IPS-NIHi7 (cell line): ENCODE measurements at regions not wholly inside any gene's neighbourhood (a gene's known extent, or its start where the extent isn't known, plus 50 kb on each side); places are given as distances from the start of the nearest gene placed in this dataset.

Experiments used
- DNase-seq: peaks from one replicate; pipeline ENCODE4 v3.0.0; 2012; ENCODE audit warnings: mixed read lengths; ENCODE audit errors: extremely low spot score

DNA sequence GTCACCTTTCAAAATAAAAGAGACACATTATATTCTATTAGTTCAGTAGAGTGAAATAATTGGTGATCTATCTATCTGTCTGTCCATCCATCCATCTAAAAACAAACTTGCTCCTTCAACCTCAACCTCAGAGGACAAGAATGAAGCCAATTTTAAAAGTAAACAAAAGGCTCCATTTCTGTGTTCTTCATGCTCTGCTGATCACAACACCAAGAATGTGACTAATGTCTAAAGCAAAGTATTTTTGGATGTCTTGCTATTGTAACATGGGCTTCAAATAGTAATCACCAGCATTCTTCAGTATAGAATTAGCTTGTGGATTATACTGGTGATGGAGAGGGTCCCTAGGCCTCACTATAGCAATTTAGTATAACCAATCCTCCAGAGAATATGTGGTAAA lies 1304.4 kb downstream of the MAT2B start:
- DNase-seq = no peak

DNA sequence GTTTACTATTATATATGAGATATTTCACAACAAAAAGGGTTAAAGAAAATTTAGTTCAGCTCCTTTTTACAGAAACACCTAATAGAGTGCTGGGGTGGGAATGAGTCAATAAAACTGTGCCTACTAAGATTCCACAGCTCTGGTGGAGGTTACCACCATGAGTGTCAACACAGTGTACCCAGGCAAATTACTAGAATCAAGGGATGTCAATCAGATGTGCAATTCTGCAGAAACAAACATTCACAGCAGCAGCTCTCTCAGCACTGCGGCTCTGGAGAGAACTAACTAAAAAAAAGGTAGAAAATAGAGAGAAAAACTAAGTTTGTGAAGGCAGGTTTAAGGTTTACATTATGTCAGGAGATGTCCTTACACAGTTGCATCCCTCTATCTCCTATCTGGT lies 1313.0 kb downstream of the MAT2B start:
- no peak for DNase-seq

DNA sequence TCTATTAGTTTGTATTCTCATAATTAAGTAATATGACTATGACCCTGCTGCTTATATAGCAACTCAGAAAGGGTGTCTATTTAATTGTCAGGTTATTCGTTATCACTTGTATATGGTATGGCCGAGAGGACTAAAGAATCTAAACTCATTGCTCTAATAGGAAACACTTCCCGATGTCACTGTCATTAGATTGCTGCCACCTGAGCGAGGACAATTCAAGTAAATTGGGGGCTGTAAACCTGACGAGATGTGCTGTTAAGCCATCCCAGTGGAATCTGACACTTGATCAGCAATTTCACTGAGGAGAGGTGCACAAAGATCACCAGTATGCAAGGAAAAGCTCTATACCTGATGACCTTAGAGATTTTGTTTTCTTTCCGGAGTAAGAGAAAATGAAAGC lies 1319.3 kb downstream of the MAT2B start:
- no peak for DNase-seq

DNA sequence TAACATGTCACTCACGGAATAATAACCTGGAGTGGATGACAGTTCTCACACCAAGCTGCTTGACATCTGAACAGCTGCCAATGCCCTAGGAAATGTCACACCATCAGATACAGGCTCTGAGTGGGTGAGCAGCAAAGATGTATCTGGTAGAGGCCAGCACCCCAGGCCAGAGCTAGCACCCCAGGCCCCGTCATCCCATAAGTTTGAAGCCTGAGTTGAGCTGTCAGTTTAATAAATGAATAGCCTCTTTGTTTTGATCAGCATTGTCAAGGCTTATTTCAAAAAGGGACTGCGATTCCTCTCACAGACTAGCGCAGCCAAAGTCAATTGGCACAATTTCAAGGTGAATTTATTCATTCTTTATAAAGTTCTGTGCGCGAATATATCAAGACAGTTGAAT lies 1327.1 kb downstream of the MAT2B start:
- no peak for DNase-seq

DNA sequence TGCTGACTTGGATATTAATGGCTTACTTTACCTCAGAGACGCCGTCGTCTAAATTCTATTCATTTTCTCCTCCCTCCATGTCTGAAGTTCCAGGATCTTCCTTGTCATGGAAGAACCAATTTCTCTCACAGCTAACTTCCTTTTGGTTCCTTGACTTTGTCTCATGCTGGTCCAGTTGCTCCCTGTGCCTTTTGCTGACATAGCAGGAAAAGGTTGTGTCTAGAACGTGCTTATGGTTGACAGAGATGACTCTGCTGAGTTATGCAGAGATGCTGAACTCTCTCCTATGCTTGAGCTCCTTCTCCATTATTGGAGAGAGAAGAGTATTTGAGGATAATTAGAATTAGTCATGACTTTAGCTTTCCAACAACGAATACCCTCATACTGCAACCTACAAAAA lies 1338.9 kb downstream of the MAT2B start:
- DNase-seq = no peak

DNA sequence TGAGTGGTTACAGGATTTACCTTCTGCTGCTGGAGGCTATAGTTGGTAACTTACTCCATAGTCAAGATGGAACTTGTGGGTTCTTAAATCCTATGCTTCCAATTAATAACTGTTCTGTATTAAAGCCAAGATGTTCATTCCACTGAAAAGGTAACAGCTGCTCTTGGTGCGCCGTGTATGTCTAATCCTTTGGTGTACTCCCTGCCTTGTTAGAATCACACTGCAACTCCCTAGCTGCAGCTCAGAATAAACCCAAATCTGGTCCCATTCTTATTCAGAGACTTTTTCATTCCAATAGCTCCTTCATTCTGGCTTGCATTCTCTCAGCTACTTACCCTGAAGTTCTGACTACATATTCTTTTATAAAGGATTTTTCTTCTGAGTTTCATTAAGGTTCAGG lies 1355.5 kb downstream of the MAT2B start:
- no peak for DNase-seq

DNA sequence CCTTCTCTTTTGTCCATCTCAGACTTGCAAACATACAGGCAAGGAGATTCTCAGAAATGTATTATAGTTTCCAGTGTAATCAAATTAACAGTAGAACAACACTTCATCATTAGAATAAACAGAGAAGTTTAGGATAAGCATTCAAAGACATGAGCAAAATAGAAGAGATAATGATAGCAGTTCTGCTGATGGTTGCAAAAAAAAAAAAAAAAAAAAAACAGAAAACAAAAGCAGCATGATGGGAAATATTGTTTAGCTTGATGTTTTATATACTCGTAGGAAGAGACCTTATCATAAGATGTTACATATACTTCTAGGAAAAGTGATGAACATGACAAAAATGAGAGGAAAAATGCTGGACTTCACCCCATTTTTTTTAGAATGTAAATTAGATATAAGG lies 1356.2 kb downstream of the MAT2B start:
- no peak for DNase-seq

DNA sequence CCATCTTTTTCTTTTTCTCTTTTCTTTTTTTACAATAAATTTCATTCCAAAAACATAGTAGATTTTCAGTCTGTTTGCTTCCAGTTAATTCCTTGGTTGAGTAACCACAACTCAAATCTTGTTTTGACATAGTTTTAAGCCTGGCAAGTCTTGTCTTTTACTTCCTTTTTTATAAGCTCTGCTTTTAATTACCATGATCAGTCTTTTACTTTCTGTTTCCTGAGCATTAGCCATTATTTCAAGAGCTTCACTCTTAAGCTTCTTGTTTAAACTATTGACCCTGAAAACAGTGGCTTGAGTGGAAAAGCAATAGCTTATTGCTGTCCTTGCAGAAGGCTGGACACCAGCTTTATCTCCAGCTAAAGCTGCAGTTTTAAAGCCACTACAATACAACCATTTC lies 1363.3 kb downstream of the MAT2B start:
- DNase-seq = no peak

DNA sequence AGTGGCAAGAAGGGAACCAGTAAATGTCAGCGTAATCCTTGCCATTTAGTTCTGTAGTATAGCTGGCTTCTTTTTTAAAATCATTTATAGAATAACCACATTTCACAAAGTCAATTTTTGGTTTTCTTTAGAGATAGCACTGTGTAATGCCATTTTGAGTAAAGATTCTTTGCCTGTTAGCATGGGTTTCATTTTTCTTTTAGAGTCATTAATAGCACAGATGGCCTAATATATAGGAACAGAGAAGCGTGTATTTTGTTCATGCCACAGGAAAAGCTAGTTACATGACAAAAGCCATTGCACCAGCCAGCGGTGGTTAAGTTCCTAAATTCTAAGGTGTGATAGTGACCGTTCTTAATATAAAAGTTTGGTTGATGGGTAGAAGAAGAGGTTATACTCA lies 1363.9 kb downstream of the MAT2B start:
- DNase-seq = no peak

DNA sequence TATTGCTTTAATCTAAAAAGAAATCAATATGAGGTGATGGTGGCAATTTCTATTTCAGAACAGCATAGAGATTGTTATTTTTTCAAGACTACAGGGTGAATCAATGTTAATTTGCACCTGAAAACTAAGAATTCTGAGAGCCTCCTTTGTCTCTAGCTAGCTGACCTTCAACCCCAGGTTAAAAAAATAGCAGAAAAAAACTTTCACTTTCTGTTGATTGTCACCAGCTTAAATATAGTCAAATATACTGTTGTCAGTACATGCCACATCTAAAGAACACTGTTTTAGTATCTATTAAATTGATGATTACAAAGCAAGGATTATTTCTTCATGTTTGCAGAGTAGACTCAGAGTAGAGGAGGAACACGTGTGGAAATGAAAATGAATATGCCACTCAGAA lies 1371.4 kb downstream of the MAT2B start:
- DNase-seq = no peak

DNA sequence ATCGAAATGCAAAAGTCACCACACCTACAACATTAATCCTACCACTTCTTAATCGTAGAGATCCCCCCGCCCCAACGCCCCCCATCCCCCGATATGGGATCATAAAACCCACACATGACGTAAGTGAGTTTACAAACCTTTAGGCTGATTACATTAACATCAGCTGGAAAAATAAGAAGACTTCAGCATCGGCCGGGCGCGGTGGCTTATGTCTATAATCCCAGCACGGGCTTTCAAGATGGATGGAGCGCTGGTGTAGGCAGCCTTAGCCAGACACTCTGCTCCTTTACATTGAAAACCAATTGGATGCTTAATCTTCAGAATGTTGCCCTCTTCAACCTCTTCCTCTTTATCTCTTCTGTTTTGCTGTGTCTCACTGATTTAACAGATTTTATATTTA lies 1376.0 kb downstream of the MAT2B start:
- no peak for DNase-seq

DNA sequence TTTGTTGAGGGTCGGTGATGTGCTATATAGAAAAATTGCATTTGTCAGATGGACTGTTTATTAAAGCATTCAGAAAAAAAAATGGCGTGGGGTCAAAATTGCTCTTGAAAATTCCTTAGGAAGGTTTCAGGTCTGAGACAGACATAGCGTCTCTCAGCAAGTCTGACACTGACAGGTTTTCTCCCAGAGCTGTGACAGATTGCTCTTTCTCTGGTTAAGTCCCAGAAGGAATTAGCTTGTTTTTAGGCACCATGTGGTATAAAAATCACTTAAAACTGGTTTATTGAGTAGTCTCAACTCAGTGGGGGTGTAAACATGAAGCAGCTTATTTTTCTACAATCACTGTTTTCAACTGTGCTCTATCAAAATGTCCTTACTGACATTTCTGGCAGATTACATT lies 1379.8 kb downstream of the MAT2B start:
- DNase-seq = no peak

DNA sequence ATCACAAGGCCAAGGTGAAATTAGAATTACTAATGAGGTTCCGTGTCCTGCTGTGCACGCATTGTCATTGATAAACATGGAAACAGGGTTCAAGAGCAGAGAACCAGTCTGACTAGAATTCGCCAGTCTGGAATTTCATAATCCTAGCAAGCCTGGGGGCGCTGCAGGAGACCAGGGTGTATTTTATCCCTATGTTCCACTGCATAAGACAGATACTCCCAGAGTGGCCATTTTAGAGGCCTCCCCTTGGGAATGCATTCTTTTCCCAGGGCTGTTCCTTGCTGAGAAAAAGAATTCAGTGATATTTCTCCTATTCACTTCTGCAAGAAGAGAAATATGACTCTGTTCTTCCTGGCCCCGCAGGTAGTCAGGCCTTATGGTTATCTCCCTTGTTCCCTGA lies 1387.7 kb downstream of the MAT2B start:
- DNase-seq = no peak

DNA sequence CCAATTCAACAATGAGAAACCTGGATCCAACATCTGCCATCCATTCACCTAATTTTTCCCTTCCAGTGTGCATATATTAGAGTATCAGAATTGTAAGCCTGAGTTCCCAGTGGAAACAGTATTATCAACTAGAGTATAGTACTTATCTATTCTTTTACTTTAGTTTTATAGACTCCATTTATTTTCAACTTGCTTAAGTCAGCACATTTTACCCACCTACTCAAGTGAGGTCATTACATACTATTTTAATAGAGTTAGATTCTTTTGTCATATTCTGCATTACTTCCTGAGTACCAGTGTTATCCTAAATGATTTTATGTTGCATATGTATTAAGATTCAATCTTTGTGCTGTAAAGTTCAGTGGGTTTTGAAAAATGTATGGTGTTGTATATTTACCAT lies 1393.3 kb downstream of the MAT2B start:
- no peak for DNase-seq

DNA sequence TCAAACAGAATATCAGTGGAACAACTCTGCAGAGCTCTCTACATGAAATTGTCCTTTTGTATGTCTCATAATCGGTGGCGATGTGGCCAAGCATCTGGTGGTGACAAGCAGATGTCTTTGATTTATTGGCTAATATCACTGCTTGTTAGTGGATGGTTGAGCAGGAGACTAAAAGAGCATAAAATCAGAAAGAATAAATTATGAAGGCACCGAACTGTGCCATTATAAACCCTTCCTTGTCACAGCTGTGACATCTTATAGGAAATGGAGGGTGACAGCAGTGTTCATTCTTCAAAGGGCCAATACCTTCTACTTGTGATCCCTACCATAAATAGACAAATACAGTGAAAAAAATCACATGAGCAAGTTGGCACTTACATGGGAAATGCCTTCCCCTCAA lies 1404.3 kb downstream of the MAT2B start:
- DNase-seq = no peak

DNA sequence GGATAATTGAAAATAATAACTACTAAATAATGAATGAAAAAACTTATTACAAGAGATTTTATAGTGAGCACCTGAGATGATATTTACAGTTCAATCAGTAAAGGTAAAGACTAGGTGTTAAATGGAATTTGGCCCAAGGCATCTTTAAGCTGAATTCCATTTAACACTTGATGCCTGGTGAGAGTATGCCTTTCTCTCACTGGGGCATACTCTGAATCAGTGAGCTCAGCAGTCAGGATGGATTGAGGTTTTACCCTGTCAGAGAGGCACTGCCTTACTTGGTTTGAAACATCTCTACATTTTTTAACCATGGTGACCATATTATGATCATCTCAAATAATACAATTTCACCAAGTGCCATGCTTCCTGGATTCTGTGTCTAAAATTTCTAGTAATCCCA lies 1416.3 kb downstream of the MAT2B start:
- DNase-seq = peak; percentile 19

DNA sequence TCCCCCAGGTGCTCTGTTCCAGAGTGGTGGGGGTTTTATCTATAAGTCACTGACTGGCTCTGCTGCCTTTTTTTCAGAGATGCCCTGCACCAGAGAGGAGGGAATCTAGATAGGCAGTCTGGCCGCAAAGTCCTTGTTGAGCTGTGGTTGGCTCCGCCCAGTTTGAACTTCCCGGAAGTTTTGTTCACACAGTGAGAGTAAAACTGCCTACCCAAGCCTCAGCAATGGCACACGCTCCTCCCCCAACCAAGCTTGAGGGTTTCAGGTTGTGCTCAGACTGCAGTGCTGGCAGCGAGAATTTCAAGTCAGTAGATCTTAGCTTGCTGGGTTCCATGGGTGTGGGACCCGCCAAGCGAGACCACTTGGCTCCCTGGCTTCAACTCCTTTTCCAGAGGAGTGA lies 1428.6 kb downstream of the MAT2B start:
- DNase-seq = no peak

DNA sequence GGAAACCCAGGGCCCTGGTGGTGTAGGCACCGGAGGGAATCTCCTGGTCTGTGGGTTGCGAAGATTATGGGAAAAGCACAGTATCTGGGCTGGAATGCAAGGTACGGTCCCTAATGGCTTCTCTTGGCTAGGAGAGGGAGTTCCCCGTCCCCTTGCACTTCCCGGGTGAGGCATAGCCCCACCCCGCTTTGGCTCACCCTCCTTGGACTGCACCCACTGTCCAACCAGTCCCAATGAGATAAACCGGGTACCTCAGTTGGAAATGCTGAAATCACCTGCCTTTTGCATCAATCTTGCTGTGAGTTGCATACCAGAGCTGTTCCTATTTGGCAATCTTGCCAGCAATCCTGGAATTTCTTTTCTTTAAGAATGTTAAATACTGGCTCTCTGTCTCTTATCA lies 1429.1 kb downstream of the MAT2B start:
- DNase-seq = no peak

DNA sequence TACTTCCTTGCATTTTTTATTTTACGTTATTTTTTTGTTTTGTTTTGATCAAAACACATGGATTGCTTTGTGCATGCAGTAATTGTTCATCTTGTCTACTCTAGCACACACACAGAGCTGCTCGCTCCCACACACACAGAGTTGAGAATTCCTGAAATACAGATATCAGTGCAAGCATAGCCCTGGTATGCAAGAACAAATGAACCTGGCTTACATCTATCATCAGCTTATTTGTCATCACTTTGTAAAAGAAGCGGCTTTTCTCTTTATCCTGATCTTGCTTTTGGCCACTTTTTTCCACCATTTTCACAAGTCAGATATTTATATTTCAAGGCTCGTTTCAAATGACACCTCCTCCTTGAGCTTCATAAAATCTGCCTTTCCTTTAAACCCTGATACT lies 1435.7 kb downstream of the MAT2B start:
- no peak for DNase-seq

DNA sequence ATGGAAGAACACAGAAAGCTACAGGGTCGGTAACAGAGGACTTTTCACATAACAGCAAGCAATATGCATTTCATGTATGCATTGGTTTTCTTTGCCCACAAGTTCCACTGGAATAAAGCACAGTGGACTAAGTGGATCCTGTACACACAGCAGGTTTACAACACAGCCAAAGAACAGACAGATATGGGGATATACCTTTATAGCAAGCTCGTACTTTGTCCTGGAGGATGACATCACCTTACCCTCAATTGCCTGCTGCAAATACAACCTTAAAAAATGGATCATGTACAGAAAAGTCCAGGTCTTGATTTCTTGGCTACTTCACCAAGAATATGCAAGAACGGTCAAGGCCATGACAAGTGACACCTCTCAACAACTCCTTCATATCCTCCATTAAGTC lies 1445.5 kb downstream of the MAT2B start:
- no peak for DNase-seq

DNA sequence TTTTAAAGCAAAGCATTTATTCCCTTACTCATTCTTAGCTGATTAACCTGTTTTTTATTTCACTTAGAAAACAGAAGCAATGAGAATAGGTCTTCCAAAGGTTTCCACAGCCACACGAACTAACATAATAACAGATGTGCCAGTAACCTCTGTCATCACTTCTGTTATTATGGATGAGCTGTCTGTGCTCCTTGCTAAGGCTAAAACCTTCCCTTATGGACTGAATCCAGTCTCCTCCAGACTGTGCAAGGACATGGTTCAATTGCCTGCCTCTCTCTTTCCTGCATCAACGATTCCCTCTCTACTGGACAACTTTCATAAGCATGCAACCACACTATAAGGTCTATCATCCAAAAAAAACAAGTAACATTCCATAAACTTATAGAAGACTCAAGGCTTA lies 1446.2 kb downstream of the MAT2B start:
- no peak for DNase-seq

DNA sequence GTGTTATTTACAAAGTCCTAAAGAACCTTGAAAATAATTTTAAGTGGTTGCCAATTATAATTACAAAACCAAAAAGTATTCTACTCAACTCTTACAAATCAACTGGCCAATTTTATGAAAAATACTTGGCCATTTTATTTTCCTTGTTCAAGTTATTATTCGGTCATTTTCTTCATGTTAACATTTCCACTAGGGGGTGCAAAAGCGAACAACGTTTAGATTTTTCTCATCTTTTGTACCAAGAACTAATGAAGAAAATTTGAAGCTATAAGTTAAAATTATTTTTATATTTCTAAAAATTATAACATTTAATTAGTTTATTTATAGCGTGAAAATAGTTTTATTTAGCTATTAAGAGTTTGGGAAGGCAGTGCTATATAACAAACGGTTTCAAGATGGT lies 1453.3 kb downstream of the MAT2B start:
- no peak for DNase-seq

DNA sequence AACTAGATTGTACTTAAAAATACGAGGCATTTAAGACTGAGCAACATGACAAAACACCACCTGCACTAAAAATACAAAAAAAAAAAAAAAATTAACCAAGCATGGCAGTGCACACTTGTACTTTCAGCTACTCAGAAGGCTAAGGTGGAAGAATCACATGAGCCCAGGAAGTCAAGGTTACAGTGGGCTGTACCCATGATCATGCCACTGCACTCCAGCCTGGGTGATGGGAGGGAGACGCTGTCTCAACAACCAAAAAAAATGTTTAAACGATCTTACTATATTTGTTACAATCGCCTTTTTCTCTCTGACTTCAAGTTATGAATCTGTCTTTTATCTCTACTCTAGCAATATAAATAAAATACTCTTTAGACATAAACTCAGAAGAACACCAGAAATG lies 1454.3 kb downstream of the MAT2B start:
- DNase-seq = no peak

DNA sequence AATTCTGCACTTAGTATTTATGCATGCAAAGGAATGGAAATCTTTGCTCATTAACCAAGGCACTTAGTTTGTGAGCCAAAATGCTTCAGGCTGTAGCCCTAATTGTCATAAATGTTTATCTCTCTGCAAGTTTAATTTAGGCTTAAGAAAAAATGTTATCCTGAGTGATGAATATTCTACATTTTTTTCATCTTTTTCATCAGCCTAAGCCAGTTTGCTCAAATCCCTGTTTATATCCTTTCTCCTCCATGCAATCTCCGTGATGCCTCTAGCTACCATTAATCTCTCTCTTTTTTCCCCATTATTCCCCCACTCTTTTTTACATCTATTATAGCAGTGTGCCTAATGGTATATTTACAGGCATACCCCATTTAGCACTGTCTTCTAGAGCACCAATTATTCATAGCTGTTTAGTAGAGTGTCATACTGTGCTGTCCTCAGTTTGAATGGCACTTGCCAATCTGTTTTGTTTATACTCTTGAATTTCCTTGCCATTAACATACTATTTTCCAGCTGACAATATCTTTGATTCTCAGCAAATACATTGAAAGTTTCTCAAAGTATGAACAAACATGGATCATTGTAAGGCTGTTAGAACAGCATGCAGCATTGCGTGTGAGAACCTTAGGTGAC lies 1457.0 kb downstream of the MAT2B start:
- no peak for DNase-seq

DNA sequence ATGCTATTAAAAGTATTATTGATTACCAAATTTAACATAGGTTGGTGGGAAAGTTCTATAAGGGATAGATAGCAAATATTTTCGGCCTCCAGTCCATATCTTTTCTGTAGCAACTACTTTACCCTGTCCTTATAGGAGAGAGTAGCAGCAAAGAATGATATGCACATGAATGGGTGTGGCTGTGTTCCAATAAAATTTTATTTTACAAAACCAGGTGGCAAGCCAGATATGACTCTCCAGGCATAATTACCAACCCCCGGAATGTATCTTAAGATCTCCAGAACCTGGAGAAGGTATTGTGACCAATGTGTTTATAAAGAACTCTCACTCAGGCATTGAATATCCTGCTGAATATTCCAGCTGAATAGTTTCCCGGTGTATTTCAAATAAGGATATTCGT lies 1461.2 kb downstream of the MAT2B start:
- DNase-seq = no peak
